SU-DHL-6 (cell line): ENCODE measurements at regions not wholly inside any gene's neighbourhood (a gene's known extent, or its start where the extent isn't known, plus 50 kb on each side); places are given as distances from the start of the nearest gene placed in this dataset.

Experiments used
- H2AFZ ChIP-seq: fragments of 200-600 bp; sonication (generic); 2 replicates; pipeline ENCODE4 v1.6.1; 2014; ENCODE audit warnings: low read depth, mild to moderate bottlenecking, moderate library complexity, mixed read lengths, antibody characterized with exemption, low read length; ENCODE audit not compliant: severe bottlenecking
- H3F3A ChIP-seq: fragments of 200-600 bp; shearing (Covaris generic); 2 replicates; pipeline ENCODE4 v1.6.0; 2016; ENCODE audit warnings: antibody characterized with exemption, mild to moderate bottlenecking; ENCODE audit not compliant: insufficient read depth
- H3K27ac ChIP-seq: fragments of 200-600 bp; sonication (generic); 2 replicates; pipeline ENCODE4 v1.5.1; 2016; ENCODE audit warnings: low read depth, mild to moderate bottlenecking, low read length, moderate library complexity, mixed read lengths
- H3K27me3 ChIP-seq: fragments of 200-600 bp; sonication (generic), shearing (Covaris generic); 2 replicates; pipeline ENCODE4 v1.6.0; 2014; ENCODE audit warnings: mild to moderate bottlenecking, low read length
- H3K36me3 ChIP-seq: fragments of 200-600 bp; sonication (generic); 2 replicates; pipeline ENCODE4 v1.6.1; 2014; ENCODE audit warnings: mild to moderate bottlenecking, low read length, mixed read lengths
- H3K4me2 ChIP-seq: fragments of 300-600, 200-600 bp; shearing (Covaris generic), sonication (generic); 2 replicates; pipeline ENCODE4 v1.6.0; 2014; ENCODE audit warnings: low read length, low read depth, mild to moderate bottlenecking; ENCODE audit not compliant: poor library complexity, severe bottlenecking
- H3K4me3 ChIP-seq: fragments of 200-600 bp; sonication (generic); 2 replicates; pipeline ENCODE4 v1.5.1; 2014; ENCODE audit warnings: antibody characterized with exemption, low read length, mild to moderate bottlenecking, mixed read lengths; ENCODE audit not compliant: insufficient read depth, poor library complexity, severe bottlenecking
- H3K79me2 ChIP-seq: fragments of 200-600 bp; sonication (generic); 2 replicates; pipeline ENCODE4 v1.6.1; 2014; ENCODE audit warnings: mild to moderate bottlenecking, low read length, moderate library complexity; ENCODE audit not compliant: insufficient read depth
- H3K9ac ChIP-seq: fragments of 200-600 bp; sonication (generic); 2 replicates; pipeline ENCODE4 v1.7.0; 2014; ENCODE audit warnings: mild to moderate bottlenecking, low read length
- H3K9me2 ChIP-seq: fragments of 200-600 bp; sonication (generic); replicated peaks from 2 replicates; pipeline ENCODE4 v1.6.1; 2014; ENCODE audit warnings: low read length; ENCODE audit not compliant: insufficient read depth
- H3K9me3 ChIP-seq: fragments of 200-600 bp; sonication (generic); 2 replicates; pipeline ENCODE4 v1.6.1; 2014; ENCODE audit warnings: low read length, mixed read lengths; ENCODE audit not compliant: insufficient read depth
- H4K20me1 ChIP-seq: fragments of 200-600 bp; sonication (generic); 2 replicates; pipeline ENCODE4 v1.6.1; 2014; ENCODE audit warnings: low read depth, mild to moderate bottlenecking, antibody characterized with exemption, low read length, moderate library complexity, mixed read lengths
- CTCF ChIP-seq: fragments of 200-600 bp; sonication (generic); IDR thresholded peaks from one replicate; pipeline ENCODE4 v1.5.1; 2017; ENCODE audit warnings: antibody characterized with exemption, mild to moderate bottlenecking, low read length, moderate library complexity; ENCODE audit not compliant: insufficient read depth, poor library complexity, severe bottlenecking
- EZH2phosphoT487 ChIP-seq: fragments of 200-600 bp; sonication (generic), shearing (Covaris generic); conservative IDR thresholded peaks from 2 replicates; pipeline ENCODE4 v1.6.1; 2018; ENCODE audit warnings: mild to moderate bottlenecking, antibody characterized with exemption, low read length, moderate library complexity, mixed read lengths

GRCh38 chr6:144646093-144647056 is 361.2 kb downstream of the UTRN start:
- Histone ChIP-seq H3K4me3 (no peak overlapping the region), H3K27ac (no peak overlapping the region)

GRCh38 chr6:144647406-144647964 is 362.4 kb downstream of the UTRN start:
- TF ChIP-seq CTCF: no peak
- no peak for TF ChIP-seq EZH2phosphoT487
- Histone ChIP-seq H3K9me3 (no peaks in the 10 kb centered on the region), H3K27ac (no peak overlapping the region), H3K9ac (no peak overlapping the region), H3K9me2 (no peaks in the 10 kb centered on the region), H4K20me1 (no peaks in the 10 kb centered on the region), H3K4me3 (no peak overlapping the region), H3K27me3 (no peaks in the 10 kb centered on the region), H3F3A (no peaks in the 10 kb centered on the region), H3K36me3 (no peaks in the 10 kb centered on the region), H3K4me2 (no peak overlapping the region), H3K79me2 (no peaks in the 10 kb centered on the region), H2AFZ (no peak overlapping the region)

More at GRCh38 chr6:144646093-144647056, 361.2 kb downstream of the UTRN start:
- Histone ChIP-seq H3K79me2 (no peaks in the 10 kb centered on the region), H4K20me1 (no peaks in the 10 kb centered on the region), H3K9ac (no peak overlapping the region), H3F3A (no peaks in the 10 kb centered on the region), H3K4me2 (no peak overlapping the region), H3K27me3 (no peaks in the 10 kb centered on the region), H3K36me3 (no peaks in the 10 kb centered on the region), H3K9me2 (no peaks in the 10 kb centered on the region), H3K9me3 (no peaks in the 10 kb centered on the region), H2AFZ (no peak overlapping the region)
- TF ChIP-seq EZH2phosphoT487: no peak
- no peak for TF ChIP-seq CTCF

GRCh38 chr6:144647971-144648651 is 363.0 kb downstream of the UTRN start:
- Histone ChIP-seq H3F3A (no peaks in the 10 kb centered on the region), H3K9me2 (no peaks in the 10 kb centered on the region), H3K9me3 (no peaks in the 10 kb centered on the region), H4K20me1 (no peaks in the 10 kb centered on the region), H3K4me2 (no peak overlapping the region), H3K9ac (no peak overlapping the region), H2AFZ (no peak overlapping the region), H3K27me3 (no peaks in the 10 kb centered on the region), H3K36me3 (no peaks in the 10 kb centered on the region), H3K27ac (no peak overlapping the region), H3K4me3 (no peak overlapping the region), H3K79me2 (no peaks in the 10 kb centered on the region)
- no peak for TF ChIP-seq EZH2phosphoT487
- no peak for TF ChIP-seq CTCF
